ENCODE measurements at regions not wholly inside any gene's neighbourhood (a gene's known extent, or its start where the extent isn't known, plus 50 kb on each side); places are given as distances from the start of the nearest gene placed in this dataset.

DNA sequence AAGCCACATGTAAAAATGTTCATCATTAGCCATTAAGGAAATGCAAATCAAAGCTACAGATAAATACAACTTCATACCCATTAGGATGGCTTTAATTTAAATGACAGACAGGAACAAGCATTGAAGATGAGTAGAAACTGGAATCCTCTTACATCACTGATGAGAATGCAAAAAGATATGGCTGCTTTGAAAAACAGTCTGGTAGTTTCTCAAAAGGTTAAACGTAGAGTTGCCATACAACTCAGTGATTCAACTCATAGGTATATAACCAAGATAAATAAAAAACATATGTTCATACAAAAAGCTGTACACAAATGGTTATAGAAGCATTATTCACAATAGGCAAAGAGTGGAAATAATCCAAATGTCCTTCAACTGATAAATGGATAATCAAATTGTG lies 228.8 kb upstream of the ZNF462 start:
- TF ChIP-seq, protein P1, sequence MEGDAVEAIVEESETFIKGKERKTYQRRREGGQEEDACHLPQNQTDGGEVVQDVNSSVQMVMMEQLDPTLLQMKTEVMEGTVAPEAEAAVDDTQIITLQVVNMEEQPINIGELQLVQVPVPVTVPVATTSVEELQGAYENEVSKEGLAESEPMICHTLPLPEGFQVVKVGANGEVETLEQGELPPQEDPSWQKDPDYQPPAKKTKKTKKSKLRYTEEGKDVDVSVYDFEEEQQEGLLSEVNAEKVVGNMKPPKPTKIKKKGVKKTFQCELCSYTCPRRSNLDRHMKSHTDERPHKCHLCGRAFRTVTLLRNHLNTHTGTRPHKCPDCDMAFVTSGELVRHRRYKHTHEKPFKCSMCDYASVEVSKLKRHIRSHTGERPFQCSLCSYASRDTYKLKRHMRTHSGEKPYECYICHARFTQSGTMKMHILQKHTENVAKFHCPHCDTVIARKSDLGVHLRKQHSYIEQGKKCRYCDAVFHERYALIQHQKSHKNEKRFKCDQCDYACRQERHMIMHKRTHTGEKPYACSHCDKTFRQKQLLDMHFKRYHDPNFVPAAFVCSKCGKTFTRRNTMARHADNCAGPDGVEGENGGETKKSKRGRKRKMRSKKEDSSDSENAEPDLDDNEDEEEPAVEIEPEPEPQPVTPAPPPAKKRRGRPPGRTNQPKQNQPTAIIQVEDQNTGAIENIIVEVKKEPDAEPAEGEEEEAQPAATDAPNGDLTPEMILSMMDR (conservative IDR thresholded peaks at IDR 0.05; ENCODE audit: low read length), result no peak
- no peak for TF ChIP-seq EZH2phosphoT487 (IDR thresholded peaks at IDR 0.05; ENCODE audit: borderline replicate concordance, low read depth, low read length)
